Fibroblast of peridontal ligament (primary cell): ENCODE measurements at regions not wholly inside any gene's neighbourhood (a gene's known extent, or its start where the extent isn't known, plus 50 kb on each side); places are given as distances from the start of the nearest gene placed in this dataset.

Experiments used
- DNase-seq: peaks from one replicate; pipeline ENCODE4 v3.0.0-alpha.2; 2010; ENCODE audit errors: extremely low read depth

- no peak for DNase-seq
Observed at GRCh38 chr6:160899671-160900430, 91.7 kb upstream of the MAP3K4 start.

- no peak for DNase-seq
Observed at GRCh38 chr6:160911949-160912348, 79.6 kb upstream of the MAP3K4 start.

- no peak for DNase-seq
Observed at GRCh38 chr6:160912411-160912810, 79.2 kb upstream of the MAP3K4 start.

GRCh38 chr6:160917572-160917971 is 74.0 kb upstream of the MAP3K4 start:
- no peak for DNase-seq

- DNase-seq = peak; percentile 65
Observed at GRCh38 chr6:160919723-160920440, 71.7 kb upstream of the MAP3K4 start.

GRCh38 chr6:160921095-160921494 is 70.5 kb upstream of the MAP3K4 start:
- no peak for DNase-seq

- DNase-seq = no peak
Observed at GRCh38 chr6:160926281-160927276, 65.0 kb upstream of the MAP3K4 start.

DNA sequence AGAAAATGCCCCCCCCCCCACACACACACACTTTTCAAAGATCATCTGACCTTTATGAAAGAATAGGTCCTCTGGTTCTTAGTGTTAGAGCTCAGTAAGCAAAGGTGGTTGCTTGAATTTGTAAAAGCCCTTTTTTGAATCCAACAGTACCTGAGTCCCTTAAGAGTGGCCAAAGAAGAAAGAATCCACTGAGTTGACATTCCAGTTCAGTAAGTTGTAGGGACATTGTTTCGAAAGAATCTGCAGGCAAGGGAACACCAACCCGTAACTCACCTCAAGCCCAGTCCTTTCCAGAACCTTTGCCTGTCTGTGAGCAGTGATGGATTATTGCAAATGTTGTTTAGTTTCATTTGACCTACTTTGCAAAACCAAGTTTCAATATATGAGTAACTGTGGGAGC is 64.2 kb upstream of the MAP3K4 start:
- DNase-seq = no peak

GRCh38 chr6:160929361-160929760 is 62.2 kb upstream of the MAP3K4 start:
- DNase-seq = no peak

DNA sequence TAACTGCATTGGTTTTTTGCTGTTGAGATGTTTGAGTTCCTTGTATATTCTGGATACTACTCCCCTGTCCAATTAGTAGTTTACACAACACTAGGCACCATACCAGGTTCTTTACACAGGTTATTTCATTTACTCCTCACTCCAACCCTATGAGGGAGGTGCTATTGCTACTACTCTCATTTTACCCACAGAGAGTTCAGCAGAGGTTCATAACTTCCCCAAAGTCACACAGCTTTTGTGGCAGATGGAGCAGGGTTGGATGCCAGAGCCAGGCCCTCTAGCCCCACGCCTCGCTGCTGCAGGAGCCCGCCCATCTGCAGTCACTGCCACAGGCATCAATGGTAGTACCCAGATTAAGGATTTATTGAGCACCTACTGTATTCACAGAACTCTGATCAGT is 61.7 kb upstream of the MAP3K4 start:
- DNase-seq = no peak

DNA sequence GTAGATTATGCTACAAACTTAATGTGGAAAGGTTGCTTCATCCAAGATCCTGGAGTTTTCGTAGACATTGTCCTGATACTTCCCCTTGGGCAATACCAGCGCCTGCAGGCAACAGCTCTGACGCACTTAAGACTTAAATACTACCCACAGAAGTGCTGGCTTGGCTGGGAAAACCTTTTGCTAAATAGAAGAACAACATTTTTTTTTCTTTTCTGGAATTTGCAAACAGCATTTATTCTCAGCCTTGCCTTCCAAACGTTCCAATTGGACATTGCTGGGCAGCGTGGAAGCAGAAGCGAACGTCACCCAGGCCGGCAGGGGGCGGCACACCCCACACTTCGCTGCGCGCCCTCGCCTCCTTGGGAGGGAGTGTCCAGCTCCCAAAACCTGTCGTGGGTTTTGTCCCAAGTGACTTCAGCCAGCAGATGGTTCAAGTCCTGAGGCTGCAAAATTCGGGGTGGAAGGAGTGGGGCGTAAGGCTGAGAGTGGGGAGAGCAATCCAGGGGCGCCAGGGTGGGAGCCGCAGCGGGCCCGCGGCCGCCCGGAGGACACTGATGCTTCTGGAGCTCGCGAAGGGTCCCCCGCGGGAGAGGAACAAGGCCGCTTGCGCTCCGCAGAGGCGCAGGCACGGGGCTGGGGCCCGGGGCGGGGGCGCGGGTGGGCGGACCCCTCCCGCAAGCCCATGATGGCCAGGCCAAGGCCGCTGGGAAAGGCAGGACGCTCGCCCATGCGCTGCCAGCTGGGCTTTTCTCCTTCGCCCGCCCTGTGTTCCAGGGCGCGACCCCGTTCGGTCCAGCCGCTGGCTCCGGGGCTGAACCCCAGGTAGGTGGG is 60.8 kb upstream of the MAP3K4 start:
- DNase-seq = peak; percentile 75

GRCh38 chr6:160931378-160932310 is 59.9 kb upstream of the MAP3K4 start:
- DNase-seq = peak; percentile 1

- no peak for DNase-seq
Observed at GRCh38 chr6:160933256-160933655, 58.3 kb upstream of the MAP3K4 start.

- no peak for DNase-seq
Observed at GRCh38 chr6:160934157-160934556, 57.4 kb upstream of the MAP3K4 start.

- no peak for DNase-seq
Observed at GRCh38 chr6:160940197-160940596, 51.4 kb upstream of the MAP3K4 start.
